AG20443 (cell line): ENCODE measurements at regions not wholly inside any gene's neighbourhood (a gene's known extent, or its start where the extent isn't known, plus 50 kb on each side); places are given as distances from the start of the nearest gene placed in this dataset.
A peak's percentile ranks its signal among the peaks of the same experiment; 100 is the strongest.

Experiments
- DNase-seq: peaks from one replicate; pipeline ENCODE4 v3.0.0; 2012; ENCODE audit warnings: low spot score, mixed read lengths

DNA sequence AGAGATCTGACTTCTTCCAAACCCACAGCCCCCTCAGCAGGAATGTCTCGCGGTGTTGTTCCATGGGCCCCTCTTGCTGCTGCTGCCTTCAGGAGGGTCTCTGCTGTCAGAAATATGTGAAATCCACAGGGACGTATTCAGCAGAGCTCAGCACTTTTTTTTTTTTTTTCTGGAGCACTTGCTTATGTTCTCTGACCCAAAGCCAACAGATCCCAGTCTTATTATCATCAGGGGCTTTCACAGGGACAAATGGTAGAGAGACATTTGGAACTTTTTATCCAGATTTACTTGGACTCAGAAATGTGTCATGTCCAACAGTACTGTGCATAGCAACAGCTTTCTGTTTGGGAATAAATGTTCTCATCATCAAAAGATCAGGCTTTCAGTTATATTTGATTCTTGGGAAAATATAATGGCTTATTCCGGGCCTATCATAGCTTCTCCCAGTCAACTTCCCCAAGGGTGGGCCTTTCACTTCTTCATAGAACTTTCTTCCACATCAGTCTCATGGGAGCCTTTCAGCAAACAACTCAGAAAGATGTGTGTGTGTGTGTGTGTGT lies 332.7 kb downstream of the ZNF536 start:
- no peak for DNase-seq

DNA sequence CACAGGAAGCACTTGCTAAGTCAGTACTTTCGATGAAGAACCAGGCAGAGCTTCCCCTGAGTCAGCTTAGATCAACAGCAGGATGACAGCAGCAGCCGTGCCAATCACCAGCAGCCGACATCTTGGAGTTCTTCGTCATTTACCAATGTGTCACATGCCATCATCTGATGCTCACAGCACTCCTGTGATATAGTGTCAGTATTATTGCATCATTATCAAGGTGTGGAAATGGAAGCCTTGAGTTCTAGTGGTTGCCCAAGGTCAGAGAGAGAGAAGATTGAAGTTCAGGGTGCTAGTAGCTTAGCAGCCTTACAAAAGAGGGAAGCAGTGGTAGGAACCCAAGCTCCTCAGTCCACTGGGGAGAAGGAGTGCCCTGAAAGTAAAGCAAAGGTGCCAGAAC lies 331.5 kb downstream of the ZNF536 start:
- DNase-seq: no peak

GRCh38 chr19:30701178-30701577 lies 329.0 kb downstream of the ZNF536 start:
- DNase-seq: no peak

GRCh38 chr19:30699871-30700280 lies 327.7 kb downstream of the ZNF536 start:
- DNase-seq: no peak

DNA sequence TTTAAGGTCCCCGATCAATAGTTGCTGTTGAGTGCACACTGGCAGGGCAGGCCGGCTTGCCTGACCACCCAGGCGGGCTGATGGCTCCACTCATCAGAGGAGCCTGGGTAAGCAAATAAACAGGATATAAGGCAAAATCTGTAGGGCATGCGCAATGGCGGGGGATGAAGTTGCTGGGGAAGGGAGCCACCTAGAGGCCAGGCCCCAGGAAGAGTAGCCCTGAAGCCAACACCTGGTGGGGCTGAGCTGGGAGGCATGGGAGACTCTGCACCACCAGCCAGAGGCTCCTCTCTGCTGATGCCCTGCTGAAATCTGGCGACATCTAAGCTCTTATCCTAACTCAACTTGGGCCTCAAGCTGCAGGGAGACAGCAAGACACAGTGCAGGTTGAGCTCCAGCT lies 324.3 kb downstream of the ZNF536 start:
- no peak for DNase-seq

DNA sequence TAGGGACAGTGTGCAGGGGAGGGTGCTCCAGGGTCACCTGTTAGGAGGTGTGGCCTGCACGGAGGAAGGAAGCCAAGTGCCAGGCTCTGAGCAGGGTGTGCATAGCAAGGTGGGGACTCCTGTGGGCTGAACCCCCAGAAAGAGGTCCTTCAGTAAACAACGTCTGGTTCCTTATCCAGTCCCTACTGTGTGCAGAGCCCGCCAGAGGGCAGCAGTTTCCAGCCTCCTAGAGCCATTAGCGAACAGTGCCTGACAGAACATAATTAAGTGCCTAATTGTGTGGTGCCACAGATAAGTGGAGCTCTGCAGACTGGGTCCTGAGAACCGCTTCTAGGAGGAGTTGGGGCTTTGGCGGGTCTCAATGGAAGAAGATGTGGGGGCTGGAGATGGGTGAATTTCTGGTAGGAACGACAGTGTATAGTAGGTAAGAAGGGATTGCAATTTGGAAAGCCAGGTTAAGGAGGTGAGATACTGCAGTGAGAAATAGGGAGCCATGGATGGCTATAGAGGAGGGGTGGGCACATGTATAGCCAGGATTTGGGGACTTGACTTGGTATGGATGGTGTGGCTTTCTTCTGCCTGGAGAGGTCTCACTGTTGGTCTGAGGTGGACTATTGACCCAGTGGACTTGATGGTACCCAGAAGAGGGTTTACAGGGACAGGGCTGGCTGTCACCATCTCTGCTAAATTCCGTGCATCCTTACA lies 323.1 kb downstream of the ZNF536 start:
- DNase-seq: no peak

DNA sequence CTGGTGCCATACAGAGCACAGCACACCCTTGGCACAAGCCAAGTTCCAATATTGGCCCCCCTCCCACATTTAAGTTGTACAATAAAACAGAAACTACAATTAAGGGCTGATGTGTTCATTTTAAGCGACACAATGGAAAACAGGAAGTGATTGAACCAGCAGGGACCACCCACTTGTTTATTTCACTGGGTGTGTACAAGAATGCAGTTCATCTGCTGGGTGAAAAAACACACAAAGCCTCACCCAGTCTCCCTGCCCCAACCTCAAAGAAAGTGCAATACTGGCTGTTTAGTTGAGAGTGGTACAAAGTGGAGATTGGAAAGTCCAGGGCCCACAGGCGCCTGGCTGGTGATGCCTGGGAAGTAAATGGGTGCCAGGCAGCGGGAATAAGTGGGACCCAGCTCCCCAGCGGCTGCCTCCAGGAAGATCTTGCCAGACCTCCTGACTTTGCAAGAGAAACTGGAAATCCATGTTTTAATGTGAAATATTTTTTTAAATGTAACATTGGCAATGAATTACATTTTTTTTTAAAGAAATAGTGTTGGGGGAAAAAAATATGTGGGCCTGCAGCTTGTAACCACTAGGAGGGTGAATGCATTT lies 322.1 kb downstream of the ZNF536 start:
- no peak for DNase-seq

DNA sequence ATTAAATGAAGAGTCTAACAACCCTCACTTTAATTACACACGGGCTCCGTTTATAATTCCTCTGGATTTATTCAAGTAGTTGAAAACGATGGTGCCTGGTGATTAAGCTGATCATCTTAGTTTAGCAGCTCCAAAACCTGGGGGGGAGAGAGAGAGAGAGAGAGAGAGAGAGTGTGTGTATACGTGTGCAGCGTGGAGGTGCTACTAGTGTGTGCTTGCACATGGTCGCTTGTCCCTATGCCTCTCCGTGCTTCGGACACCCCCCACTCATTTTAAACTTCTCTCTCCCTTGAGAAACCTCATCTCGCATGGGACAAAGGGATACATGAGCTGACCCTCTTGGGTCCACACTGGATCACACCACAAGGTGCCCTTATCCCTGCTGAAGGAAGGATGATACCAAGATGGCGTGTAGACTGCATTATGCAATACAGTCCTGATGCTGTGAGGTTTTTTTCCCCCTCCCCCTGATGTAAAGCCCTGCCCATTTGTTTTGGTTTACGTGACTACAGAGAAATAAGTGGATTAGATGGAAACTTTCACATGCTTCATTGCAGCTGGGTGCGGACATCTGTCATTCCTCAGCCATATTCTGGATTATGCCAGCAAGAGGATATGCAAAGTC lies 320.8 kb downstream of the ZNF536 start:
- no peak for DNase-seq

DNA sequence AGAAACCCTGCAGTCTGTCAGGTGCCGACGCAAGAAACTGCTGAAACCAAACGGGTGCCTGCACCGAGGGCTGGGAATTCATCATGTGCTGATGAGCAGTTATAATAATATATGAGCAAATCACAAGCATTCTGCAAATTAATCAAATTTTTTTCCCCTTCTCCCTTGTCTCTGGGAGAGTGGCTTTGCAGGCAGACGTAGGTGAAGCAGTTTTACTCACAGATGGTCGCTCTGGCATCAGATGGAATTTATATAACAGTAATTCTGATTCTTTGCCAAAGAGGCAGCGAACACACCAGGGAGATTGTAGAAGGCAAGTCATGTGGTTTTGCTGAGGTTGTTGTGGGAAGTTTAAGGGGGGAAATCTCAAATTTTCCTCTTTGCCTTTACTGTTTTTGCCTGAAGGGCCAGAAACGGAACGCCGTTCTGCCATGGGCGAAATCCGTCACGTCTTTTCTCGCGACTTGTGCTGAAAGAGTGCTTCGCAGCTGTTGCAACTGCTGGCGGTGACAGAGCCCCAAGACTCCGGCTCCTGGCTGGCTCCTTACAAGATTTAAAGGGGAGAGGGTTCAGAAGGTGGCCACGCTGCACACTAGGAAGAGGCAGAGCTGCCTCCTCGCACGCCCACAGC lies 320.1 kb downstream of the ZNF536 start:
- peak; percentile 72 for DNase-seq

DNA sequence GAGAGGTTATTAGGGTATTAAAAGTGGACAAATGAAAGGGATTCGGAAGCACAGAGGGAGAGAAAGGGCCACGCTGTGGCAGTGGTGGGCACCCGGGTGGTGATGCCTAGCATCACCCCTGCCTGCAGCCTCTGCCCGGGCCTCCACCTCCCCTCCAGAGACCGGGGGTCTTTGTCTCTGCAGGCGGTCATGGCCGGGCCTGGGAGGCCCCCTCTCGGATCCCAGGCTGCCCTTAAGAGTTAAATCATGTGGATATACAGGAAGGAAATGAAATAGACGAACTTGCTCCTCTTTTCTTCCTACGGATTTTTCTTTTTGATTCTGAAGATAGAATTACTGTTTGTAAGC lies 319.6 kb downstream of the ZNF536 start:
- DNase-seq: no peak

DNA sequence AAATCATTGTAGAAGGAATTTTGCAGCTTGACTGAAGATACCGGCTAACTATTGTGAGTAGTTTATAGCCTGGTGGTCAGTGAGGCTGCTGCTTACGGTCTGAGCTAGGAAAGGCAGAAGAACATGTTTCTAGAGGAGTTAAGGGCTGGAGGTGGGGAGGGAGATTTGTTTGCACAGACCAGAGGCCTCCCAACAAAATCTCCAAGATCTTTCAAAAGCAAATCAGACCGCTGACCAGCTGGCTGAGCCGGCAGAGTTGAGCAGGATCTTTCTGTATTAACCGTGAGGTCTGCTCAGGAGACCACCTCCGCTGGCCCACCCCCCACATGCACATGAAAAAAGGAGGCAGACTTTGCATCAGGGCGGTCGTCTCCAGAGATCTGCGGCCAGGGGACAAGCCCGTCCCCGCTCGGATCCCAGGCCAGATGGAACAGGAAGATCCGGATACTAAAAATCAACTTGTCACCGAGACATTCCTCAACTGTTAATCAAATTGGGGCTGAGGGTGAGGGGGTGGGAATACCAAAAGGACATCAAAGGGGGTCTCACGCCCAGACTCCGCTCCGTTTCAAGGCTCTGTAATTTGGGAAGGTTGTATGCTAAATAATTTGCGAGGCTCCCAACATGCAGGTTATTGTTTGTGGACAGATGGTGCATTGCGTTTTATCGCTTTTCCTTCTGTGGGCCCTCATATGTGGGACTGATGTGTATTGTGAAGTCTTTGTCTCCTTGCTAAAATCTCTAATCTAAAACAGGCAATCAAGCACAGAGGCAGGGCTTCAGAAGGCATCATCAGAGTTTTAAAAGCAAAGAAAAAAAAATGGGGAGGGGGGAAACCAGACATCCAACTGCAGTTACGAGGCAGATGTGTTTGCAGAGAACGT lies 319.0 kb downstream of the ZNF536 start:
- DNase-seq: no peak

DNA sequence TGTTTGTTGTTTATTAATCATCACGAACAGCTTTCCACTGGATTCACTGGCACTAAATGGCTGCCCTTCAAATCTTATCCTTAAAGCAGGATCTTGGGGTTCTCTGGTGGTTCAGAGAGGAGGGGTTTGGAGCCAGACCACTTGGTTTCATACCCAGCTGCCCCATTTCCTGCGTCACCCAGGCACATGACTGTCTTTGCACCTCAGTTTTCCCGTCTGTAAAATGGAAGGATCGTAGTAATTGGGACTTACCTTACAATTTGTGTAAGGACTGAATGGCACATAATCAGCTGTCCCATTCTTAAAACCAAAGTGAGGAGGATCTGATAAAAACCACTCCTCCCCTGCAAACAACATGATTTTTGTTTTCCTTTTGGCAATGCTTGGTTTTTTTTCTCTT lies 318.3 kb downstream of the ZNF536 start:
- no peak for DNase-seq

DNA sequence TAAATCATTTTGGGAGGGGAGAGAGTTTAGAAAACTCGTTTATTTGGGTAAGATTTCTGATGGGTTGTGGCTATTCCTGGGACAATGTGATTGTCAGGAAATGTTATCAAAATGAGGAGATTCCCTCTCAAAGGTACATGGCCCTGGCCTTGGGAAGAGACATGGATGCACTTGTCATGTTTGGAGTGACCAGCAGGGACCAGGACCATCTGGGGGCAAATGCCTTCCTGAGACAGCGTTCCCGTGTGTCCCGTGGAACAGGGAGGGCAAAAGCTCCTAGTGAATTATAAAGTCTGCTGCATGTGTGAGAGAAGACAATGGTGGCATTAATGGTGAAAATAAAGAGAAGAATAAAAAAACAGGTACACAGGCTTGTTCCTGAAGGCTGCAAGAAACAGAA lies 317.3 kb downstream of the ZNF536 start:
- DNase-seq: no peak

DNA sequence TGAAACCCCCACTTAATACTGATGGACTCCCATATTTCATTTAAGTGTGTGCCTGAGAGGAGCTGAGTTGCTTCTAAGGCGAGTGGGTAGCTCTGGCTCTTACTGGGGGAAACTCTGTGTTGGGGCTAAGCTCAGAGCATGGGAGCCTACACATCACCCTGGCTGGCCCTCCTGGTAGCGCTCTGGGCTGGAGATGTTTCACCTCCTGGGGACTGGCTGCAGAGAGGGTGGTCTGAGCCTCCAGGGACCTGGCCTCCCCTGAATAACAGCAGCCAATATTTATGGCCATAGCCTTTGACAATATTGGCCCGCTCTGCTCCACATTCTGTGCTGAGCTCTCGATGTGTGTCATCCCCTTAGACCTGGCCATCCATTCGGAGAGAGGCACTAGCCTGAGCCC lies 316.5 kb downstream of the ZNF536 start:
- no peak for DNase-seq

DNA sequence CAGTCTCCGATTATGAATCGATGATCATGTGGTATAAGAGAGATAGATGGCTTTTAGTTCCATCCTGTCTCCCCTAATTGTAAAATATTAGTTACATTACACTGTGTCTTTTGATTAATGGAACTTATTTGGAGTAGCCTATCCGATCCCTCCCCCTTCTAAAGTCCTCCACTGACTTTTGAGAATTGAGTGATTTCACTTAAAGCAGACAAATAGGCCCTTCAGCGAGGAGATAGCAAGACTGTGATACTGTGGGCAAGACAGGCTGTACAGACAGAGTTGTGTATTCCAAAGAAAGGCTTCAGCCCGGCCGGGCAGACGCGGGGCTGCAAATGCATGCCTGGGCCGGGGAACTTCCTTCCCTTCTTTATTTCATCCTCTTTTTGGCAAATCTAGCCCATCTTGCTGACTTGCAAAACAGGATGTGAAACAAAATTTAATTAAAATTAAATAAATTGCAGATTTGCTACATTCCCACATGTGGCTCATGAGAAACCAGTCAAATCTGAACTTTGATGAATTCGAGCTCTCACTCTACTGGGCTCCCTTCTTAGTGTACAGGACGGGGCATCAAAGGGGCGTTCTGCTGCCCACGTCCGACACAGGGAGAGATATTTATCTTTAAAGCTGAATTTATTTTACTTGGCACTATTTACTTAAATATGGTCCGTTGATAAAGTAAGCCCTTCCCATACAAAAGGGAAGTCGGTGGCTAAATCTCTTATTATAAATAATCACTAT lies 314.8 kb downstream of the ZNF536 start:
- no peak for DNase-seq

- peak; percentile 45 for DNase-seq
Observed at GRCh38 chr19:30686176-30686820, 314.1 kb downstream of the ZNF536 start.

GRCh38 chr19:30685426-30686000 lies 313.3 kb downstream of the ZNF536 start:
- DNase-seq: no peak

DNA sequence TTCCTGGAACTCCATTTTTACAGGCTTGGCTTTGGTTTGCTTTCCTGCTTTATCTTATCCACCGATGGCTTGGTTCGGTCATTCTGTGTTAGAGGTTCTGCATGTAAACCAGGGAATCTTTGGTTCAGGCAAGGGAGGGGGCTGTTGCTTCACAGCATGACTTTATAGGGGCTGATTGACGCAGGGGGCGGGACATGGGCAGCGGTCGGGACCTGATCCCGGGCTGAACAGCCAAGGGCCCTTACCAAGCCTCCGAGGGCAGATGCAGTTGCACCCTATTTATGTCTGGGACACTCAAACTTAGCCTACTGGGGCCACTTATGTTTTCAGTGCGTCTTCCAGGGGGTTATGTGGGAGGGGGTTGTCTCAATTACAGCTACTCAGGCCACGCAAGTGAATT lies 312.4 kb downstream of the ZNF536 start:
- no peak for DNase-seq

- DNase-seq: peak; percentile 94
Observed at GRCh38 chr19:30682999-30683536, 310.9 kb downstream of the ZNF536 start.
